Left ventricle myocardium inferior (tissue), 1 donor: ENCODE measurements at regions not wholly inside any gene's neighbourhood (a gene's known extent, or its start where the extent isn't known, plus 50 kb on each side); places are given as distances from the start of the nearest gene placed in this dataset.

ENCODE experiments used
- DNase-seq: peaks from one replicate; pipeline ENCODE4 v3.0.0-alpha.2; 2020
- H3K27ac ChIP-seq: fragments of 200-600 bp; replicated peaks from 2 replicates; pipeline ENCODE4 v1.8.0; 2021
- H3K27me3 ChIP-seq: fragments of 200-600 bp; 2 replicates; pipeline ENCODE4 v1.8.0; 2021; ENCODE audit warnings: low read depth
- H3K36me3 ChIP-seq: fragments of 200-600 bp; 2 replicates; pipeline ENCODE4 v1.8.0; 2021
- H3K4me1 ChIP-seq: fragments of 200-600 bp; 2 replicates; pipeline ENCODE4 v1.8.0; 2021
- H3K4me3 ChIP-seq: fragments of 200-600 bp; 2 replicates; pipeline ENCODE4 v1.8.0; 2021; ENCODE audit warnings: mild to moderate bottlenecking, moderate library complexity
- H3K9me3 ChIP-seq: fragments of 200-600 bp; replicated peaks from 2 replicates; pipeline ENCODE4 v1.8.0; 2021
- CTCF ChIP-seq: fragments of 200-600 bp; IDR thresholded peaks from 2 replicates; pipeline ENCODE4 v1.8.0; 2021; ENCODE audit warnings: antibody characterized with exemption, mild to moderate bottlenecking, borderline replicate concordance
- intact Hi-C: fragments of 100-400 bp; cut with micrococcal nuclease; formaldehyde crosslinking; loops from one replicate; pipeline ENCODE4 v1.11.0; 2022
- donor health status: DM: no; HTN: yes; CAD: no; lungs with severe emphysema.

- no peak overlapping the region for H3K4me3 ChIP-seq
- TF ChIP-seq CTCF = no peak
- H3K4me1 ChIP-seq = peaks cover 12% of the 10 kb centered on the region
- H3K27me3 ChIP-seq = no peaks in the 10 kb centered on the region
- H3K36me3 ChIP-seq = no peaks in the 10 kb centered on the region
- H3K27ac ChIP-seq = no peak overlapping the region
- intact Hi-C loops = no loop called here
- DNase-seq = no peak
- no peaks in the 10 kb centered on the region for H3K9me3 ChIP-seq
Observed at GRCh38 chr5:124278636-124279035, 467.8 kb downstream of the ZNF608 start.

- no peak overlapping the region for H3K4me3 ChIP-seq
- no peak for TF ChIP-seq CTCF
- intact Hi-C loops = no loop called here
- H3K9me3 ChIP-seq = no peaks in the 10 kb centered on the region
- no peaks in the 10 kb centered on the region for H3K27me3 ChIP-seq
- no peak overlapping the region for H3K27ac ChIP-seq
- no peak for DNase-seq
- peaks cover 12% of the 10 kb centered on the region for H3K4me1 ChIP-seq
- H3K36me3 ChIP-seq = no peaks in the 10 kb centered on the region
Observed at GRCh38 chr5:124277767-124278545, 468.5 kb downstream of the ZNF608 start.

GRCh38 chr5:124276166-124276565 lies 470.3 kb downstream of the ZNF608 start:
- no peaks in the 10 kb centered on the region for H3K36me3 ChIP-seq
- TF ChIP-seq CTCF = no peak

GRCh38 chr5:124274949-124275348 lies 471.5 kb downstream of the ZNF608 start:
- intact Hi-C loops = no loop called here
- no peak for DNase-seq
- Histone ChIP-seq H3K4me1 (peaks cover 12% of the 10 kb centered on the region), H3K4me3 (no peak overlapping the region), H3K27me3 (no peaks in the 10 kb centered on the region), H3K36me3 (no peaks in the 10 kb centered on the region), H3K27ac (no peak overlapping the region), H3K9me3 (no peaks in the 10 kb centered on the region)
- TF ChIP-seq CTCF = no peak

More at GRCh38 chr5:124276166-124276565, 470.3 kb downstream of the ZNF608 start:
- H3K4me1 ChIP-seq = peaks cover 12% of the 10 kb centered on the region
- H3K27ac ChIP-seq = no peak overlapping the region
- H3K9me3 ChIP-seq = no peaks in the 10 kb centered on the region
- no peak for DNase-seq
- H3K27me3 ChIP-seq = no peaks in the 10 kb centered on the region
- no peak overlapping the region for H3K4me3 ChIP-seq
- intact Hi-C loops = no loop called here

GRCh38 chr5:124264499-124264898 lies 481.9 kb downstream of the ZNF608 start:
- H3K9me3 ChIP-seq = no peaks in the 10 kb centered on the region
- peaks cover 22% of the 10 kb centered on the region for H3K4me1 ChIP-seq
- H3K27ac ChIP-seq = no peak overlapping the region
- intact Hi-C loops = no loop called here
- no peaks in the 10 kb centered on the region for H3K27me3 ChIP-seq
- TF ChIP-seq CTCF = no peak
- H3K4me3 ChIP-seq = no peak overlapping the region
- H3K36me3 ChIP-seq = no peaks in the 10 kb centered on the region
- DNase-seq = no peak
